GDM1 (cell line): ENCODE measurements at regions not wholly inside any gene's neighbourhood (a gene's known extent, or its start where the extent isn't known, plus 50 kb on each side); places are given as distances from the start of the nearest gene placed in this dataset.
"Not testable (repeated sequence)": the region's sequence is repeated elsewhere in the genome, so short reads cannot be mapped to it uniquely, and the experiment has no call there.

Source experiments
- DNase-seq: peaks from one replicate; lab custom pipeline; 2025; lab: John Stamatoyannopoulos, UW

GRCh38 chr7:45407730-45408408, 166.3 kb upstream of the ADCY1 start:
- DNase-seq = no peak

GRCh38 chr7:45408409-45408737, 165.8 kb upstream of the ADCY1 start:
- no peak for DNase-seq

GRCh38 chr7:45410893-45411292, 163.3 kb upstream of the ADCY1 start:
- DNase-seq = no peak

GRCh38 chr7:45413419-45413818, 160.7 kb upstream of the ADCY1 start:
- DNase-seq = no peak

GRCh38 chr7:45414226-45414625, 159.9 kb upstream of the ADCY1 start:
- DNase-seq = no peak

GRCh38 chr7:45415265-45415664, 158.9 kb upstream of the ADCY1 start:
- no peak for DNase-seq

GRCh38 chr7:45416846-45417245, 157.3 kb upstream of the ADCY1 start:
- DNase-seq = no peak

GRCh38 chr7:45417268-45417667, 156.9 kb upstream of the ADCY1 start:
- no peak for DNase-seq

- no peak for DNase-seq
These were observed 156.4 kb upstream of the ADCY1 start for GRCh38 chr7:45417735-45418134.

GRCh38 chr7:45420843-45421495, 153.2 kb upstream of the ADCY1 start:
- DNase-seq = no peak

- DNase-seq = no peak
These were observed 152.4 kb upstream of the ADCY1 start for GRCh38 chr7:45421806-45422205.

- no peak for DNase-seq
These were observed 143.8 kb upstream of the ADCY1 start for GRCh38 chr7:45430397-45430796.

GRCh38 chr7:45434167-45434784, 139.9 kb upstream of the ADCY1 start:
- no peak for DNase-seq

- DNase-seq = no peak
These were observed 139.0 kb upstream of the ADCY1 start for GRCh38 chr7:45435131-45435530.

- no peak for DNase-seq
These were observed 138.3 kb upstream of the ADCY1 start for GRCh38 chr7:45435846-45436245.

GRCh38 chr7:45440776-45441175, 133.4 kb upstream of the ADCY1 start:
- DNase-seq = not testable (repeated sequence)

GRCh38 chr7:45443263-45443662, 130.9 kb upstream of the ADCY1 start:
- no peak for DNase-seq

GRCh38 chr7:45446195-45446944, 127.8 kb upstream of the ADCY1 start:
- DNase-seq = no peak

GRCh38 chr7:45447296-45447695, 126.9 kb upstream of the ADCY1 start:
- DNase-seq = no peak

- no peak for DNase-seq
These were observed 123.5 kb upstream of the ADCY1 start for GRCh38 chr7:45450571-45451204.

- DNase-seq = no peak
These were observed 122.7 kb upstream of the ADCY1 start for GRCh38 chr7:45451342-45452035.

GRCh38 chr7:45454771-45455170, 119.4 kb upstream of the ADCY1 start:
- DNase-seq = no peak
